ENCODE measurements at regions not wholly inside any gene's neighbourhood (a gene's known extent, or its start where the extent isn't known, plus 50 kb on each side); places are given as distances from the start of the nearest gene placed in this dataset.

DNA sequence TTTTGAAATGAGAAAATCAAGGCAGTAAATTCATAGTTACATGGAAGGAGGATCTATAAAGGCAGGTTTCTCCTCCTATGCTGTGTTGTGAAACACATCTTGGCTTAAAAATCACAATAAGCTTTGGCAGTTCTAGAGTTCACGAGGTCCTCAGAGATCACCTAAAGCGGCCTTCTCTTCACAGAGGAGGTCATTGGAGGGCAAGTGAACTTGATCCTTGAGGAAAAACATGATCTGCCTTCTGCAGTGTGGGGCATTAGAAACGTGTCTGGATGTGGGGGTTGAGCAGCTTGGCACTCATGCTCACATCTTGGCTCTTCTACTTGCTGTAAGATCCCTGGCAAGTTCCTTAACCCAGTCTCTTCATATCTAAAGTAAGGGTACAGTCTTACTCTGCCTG is 96.1 kb upstream of the BMPER start:
- Histone ChIP-seq H3K27me3 (ENCODE audit: low read depth, low read length) (no peaks in the 10 kb centered on the region), H3K79me2 (ENCODE audit: low read length) (no peaks in the 10 kb centered on the region), H3K9me3 (ENCODE audit: insufficient read depth, low read length) (no peaks in the 10 kb centered on the region), H3K4me1 (ENCODE audit: low read length) (no peaks in the 10 kb centered on the region; the same call in 1 of the 2 replicates), H4K20me1 (ENCODE audit: insufficient read depth, low read length) (no peaks in the 10 kb centered on the region), H3K9ac (ENCODE audit: low read length) (no peak overlapping the region), H3K27ac (ENCODE audit: low read length) (no peak overlapping the region), H2AFZ (ENCODE audit: low read depth, low read length) (no peak overlapping the region), H3K4me2 (ENCODE audit: low read length) (no peak overlapping the region), H3K4me3 (ENCODE audit: low read length) (no peak overlapping the region), H3K36me3 (replicated peaks; ENCODE audit: low read depth, low read length) (no peaks in the 10 kb centered on the region)
- TF ChIP-seq, protein P1, sequence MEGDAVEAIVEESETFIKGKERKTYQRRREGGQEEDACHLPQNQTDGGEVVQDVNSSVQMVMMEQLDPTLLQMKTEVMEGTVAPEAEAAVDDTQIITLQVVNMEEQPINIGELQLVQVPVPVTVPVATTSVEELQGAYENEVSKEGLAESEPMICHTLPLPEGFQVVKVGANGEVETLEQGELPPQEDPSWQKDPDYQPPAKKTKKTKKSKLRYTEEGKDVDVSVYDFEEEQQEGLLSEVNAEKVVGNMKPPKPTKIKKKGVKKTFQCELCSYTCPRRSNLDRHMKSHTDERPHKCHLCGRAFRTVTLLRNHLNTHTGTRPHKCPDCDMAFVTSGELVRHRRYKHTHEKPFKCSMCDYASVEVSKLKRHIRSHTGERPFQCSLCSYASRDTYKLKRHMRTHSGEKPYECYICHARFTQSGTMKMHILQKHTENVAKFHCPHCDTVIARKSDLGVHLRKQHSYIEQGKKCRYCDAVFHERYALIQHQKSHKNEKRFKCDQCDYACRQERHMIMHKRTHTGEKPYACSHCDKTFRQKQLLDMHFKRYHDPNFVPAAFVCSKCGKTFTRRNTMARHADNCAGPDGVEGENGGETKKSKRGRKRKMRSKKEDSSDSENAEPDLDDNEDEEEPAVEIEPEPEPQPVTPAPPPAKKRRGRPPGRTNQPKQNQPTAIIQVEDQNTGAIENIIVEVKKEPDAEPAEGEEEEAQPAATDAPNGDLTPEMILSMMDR (IDR thresholded peaks at IDR 0.05; ENCODE audit: low read depth, low read length), result no peak
- TF ChIP-seq EZH2phosphoT487 (IDR thresholded peaks at IDR 0.05; ENCODE audit: low read depth), result no peak

DNA sequence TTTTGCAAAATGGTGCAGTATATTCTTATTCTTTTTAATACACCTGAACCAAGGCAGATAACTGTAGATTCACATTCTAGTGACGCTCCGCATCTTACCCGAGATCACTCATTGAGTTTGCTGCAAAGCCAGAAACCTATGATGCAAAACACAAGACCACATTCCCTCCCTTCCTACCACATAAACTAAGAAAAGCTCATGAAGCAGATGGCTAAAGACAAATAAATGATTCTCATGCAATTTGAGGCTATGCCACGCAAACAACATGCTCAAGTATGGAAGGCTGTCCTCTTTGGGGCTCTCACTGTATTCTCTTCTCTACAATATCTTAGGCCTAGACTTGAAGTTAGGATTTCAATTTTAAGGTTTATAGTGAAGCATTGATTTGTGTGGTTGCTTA is 95.0 kb upstream of the BMPER start:
- Histone ChIP-seq H3K9ac (ENCODE audit: low read length) (no peak overlapping the region), H2AFZ (ENCODE audit: low read depth, low read length) (no peak overlapping the region), H3K79me2 (ENCODE audit: low read length) (no peaks in the 10 kb centered on the region), H3K9me3 (ENCODE audit: insufficient read depth, low read length) (no peaks in the 10 kb centered on the region), H3K27ac (ENCODE audit: low read length) (no peak overlapping the region), H4K20me1 (ENCODE audit: insufficient read depth, low read length) (no peaks in the 10 kb centered on the region), H3K4me3 (ENCODE audit: low read length) (no peak overlapping the region), H3K27me3 (ENCODE audit: low read depth, low read length) (no peaks in the 10 kb centered on the region), H3K4me1 (ENCODE audit: low read length) (no peaks in the 10 kb centered on the region; the same call in 1 of the 2 replicates), H3K36me3 (replicated peaks; ENCODE audit: low read depth, low read length) (no peaks in the 10 kb centered on the region), H3K4me2 (ENCODE audit: low read length) (no peak overlapping the region)
- no peak for TF ChIP-seq EZH2phosphoT487 (IDR thresholded peaks at IDR 0.05; ENCODE audit: low read depth)
- TF ChIP-seq, protein P1 (IDR thresholded peaks at IDR 0.05; ENCODE audit: low read depth, low read length), result no peak

- Histone ChIP-seq H3K27me3 (ENCODE audit: low read depth, low read length) (no peaks in the 10 kb centered on the region), H3K9me3 (ENCODE audit: insufficient read depth, low read length) (no peaks in the 10 kb centered on the region), H3K36me3 (replicated peaks; ENCODE audit: low read depth, low read length) (no peaks in the 10 kb centered on the region), H3K9ac (ENCODE audit: low read length) (no peak overlapping the region), H2AFZ (ENCODE audit: low read depth, low read length) (no peak overlapping the region), H4K20me1 (ENCODE audit: insufficient read depth, low read length) (no peaks in the 10 kb centered on the region), H3K4me2 (ENCODE audit: low read length) (no peak overlapping the region), H3K27ac (ENCODE audit: low read length) (no peak overlapping the region), H3K4me1 (ENCODE audit: low read length) (no peaks in the 10 kb centered on the region), H3K79me2 (ENCODE audit: low read length) (no peaks in the 10 kb centered on the region), H3K4me3 (ENCODE audit: low read length) (no peak overlapping the region)
- no peak for TF ChIP-seq EZH2phosphoT487 (IDR thresholded peaks at IDR 0.05; ENCODE audit: low read depth)
Measured at GRCh38 chr7:33813331-33813730, 92.0 kb upstream of the BMPER start.

GRCh38 chr7:33814400-33814799 is 90.9 kb upstream of the BMPER start:
- Histone ChIP-seq H3K36me3 (replicated peaks; ENCODE audit: low read depth, low read length) (no peaks in the 10 kb centered on the region), H2AFZ (ENCODE audit: low read depth, low read length) (no peak overlapping the region), H3K9me3 (ENCODE audit: insufficient read depth, low read length) (no peaks in the 10 kb centered on the region), H3K4me2 (ENCODE audit: low read length) (no peak overlapping the region), H3K9ac (ENCODE audit: low read length) (no peak overlapping the region), H3K79me2 (ENCODE audit: low read length) (no peaks in the 10 kb centered on the region), H4K20me1 (ENCODE audit: insufficient read depth, low read length) (no peaks in the 10 kb centered on the region), H3K4me3 (ENCODE audit: low read length) (no peak overlapping the region), H3K4me1 (ENCODE audit: low read length) (no peaks in the 10 kb centered on the region), H3K27ac (ENCODE audit: low read length) (no peak overlapping the region), H3K27me3 (ENCODE audit: low read depth, low read length) (no peaks in the 10 kb centered on the region)
- TF ChIP-seq, protein P1 (IDR thresholded peaks at IDR 0.05; ENCODE audit: low read depth, low read length), result no peak
- no peak for TF ChIP-seq EZH2phosphoT487 (IDR thresholded peaks at IDR 0.05; ENCODE audit: low read depth)

GRCh38 chr7:33814936-33815335 is 90.4 kb upstream of the BMPER start:
- Histone ChIP-seq H2AFZ (ENCODE audit: low read depth, low read length) (no peak overlapping the region), H3K4me2 (ENCODE audit: low read length) (no peak overlapping the region), H3K4me1 (ENCODE audit: low read length) (no peaks in the 10 kb centered on the region), H3K9ac (ENCODE audit: low read length) (no peak overlapping the region), H3K27me3 (ENCODE audit: low read depth, low read length) (no peaks in the 10 kb centered on the region), H3K79me2 (ENCODE audit: low read length) (no peaks in the 10 kb centered on the region), H3K9me3 (ENCODE audit: insufficient read depth, low read length) (no peaks in the 10 kb centered on the region), H3K36me3 (replicated peaks; ENCODE audit: low read depth, low read length) (no peaks in the 10 kb centered on the region), H4K20me1 (ENCODE audit: insufficient read depth, low read length) (no peaks in the 10 kb centered on the region), H3K27ac (ENCODE audit: low read length) (no peak overlapping the region), H3K4me3 (ENCODE audit: low read length) (no peak overlapping the region)
- TF ChIP-seq, protein P1 (IDR thresholded peaks at IDR 0.05; ENCODE audit: low read depth, low read length), result no peak
- TF ChIP-seq EZH2phosphoT487 (IDR thresholded peaks at IDR 0.05; ENCODE audit: low read depth), result no peak

Measured in OCI-LY3 (cell line).